ENCODE measurements at regions not wholly inside any gene's neighbourhood (a gene's known extent, or its start where the extent isn't known, plus 50 kb on each side); places are given as distances from the start of the nearest gene placed in this dataset.
"Not testable (repeated sequence)": the region's sequence is repeated elsewhere in the genome, so short reads cannot be mapped to it uniquely, and the experiment has no call there.

DNA sequence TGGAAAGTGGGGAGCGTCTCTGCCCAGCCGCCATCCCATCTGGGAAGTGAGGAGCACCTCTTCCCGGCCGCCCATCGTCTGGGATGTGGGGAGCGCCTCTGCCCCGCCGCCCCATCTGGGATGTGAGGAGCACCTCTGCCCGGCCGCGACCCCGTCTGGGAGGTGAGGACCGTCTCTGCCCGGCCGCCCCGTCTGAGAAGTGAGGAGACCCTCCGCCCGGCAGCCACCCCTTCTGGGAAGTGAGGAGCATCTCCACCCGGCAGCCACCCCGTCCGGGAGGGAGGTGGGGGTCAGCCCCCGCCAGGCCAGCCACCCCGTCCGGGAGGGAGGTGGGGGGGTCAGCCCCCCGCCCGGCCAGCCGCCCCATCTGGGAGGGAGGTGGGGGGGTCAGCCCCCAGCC is 190.0 kb upstream of the MGAT5 start:
- not testable (repeated sequence) for H3K27me3 Mint-ChIP-seq; H3K36me3 Mint-ChIP-seq (ENCODE audit: low read depth); H3K4me3 Mint-ChIP-seq; H3K9me3 Mint-ChIP-seq; H3K27ac Mint-ChIP-seq; H3K4me1 Mint-ChIP-seq (ENCODE audit: low read depth)

DNA sequence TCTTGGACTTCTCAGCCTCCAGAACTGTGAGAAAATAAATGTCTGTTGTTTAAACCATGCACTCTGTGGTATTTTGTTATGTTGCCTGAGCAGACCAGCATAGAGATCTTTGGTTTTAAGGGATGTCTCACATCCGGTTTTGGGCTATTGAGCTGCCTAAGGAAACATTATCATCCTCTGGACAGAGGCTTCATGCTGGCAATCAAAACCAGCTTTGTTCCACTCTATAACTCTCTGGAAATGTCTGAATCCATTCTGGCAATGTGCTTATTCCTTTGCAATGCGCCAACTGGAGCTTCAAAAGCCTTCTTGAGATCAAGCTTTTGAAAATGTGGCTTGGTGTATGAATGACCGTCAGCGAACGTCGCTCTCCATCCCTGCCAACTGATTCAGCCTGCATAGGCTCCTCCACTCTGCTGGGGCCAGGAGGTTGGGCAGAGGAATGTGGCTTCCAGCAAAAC is 183.6 kb upstream of the MGAT5 start:
- no peaks in the 10 kb centered on the region for H3K4me1 Mint-ChIP-seq (ENCODE audit: low read depth)
- peaks cover 4% of the 10 kb centered on the region for H3K27me3 Mint-ChIP-seq
- H3K4me3 Mint-ChIP-seq: no peak overlapping the region
- H3K27ac Mint-ChIP-seq: no peak overlapping the region
- no peaks in the 10 kb centered on the region for H3K36me3 Mint-ChIP-seq (ENCODE audit: low read depth)
- no peaks in the 10 kb centered on the region for H3K9me3 Mint-ChIP-seq

DNA sequence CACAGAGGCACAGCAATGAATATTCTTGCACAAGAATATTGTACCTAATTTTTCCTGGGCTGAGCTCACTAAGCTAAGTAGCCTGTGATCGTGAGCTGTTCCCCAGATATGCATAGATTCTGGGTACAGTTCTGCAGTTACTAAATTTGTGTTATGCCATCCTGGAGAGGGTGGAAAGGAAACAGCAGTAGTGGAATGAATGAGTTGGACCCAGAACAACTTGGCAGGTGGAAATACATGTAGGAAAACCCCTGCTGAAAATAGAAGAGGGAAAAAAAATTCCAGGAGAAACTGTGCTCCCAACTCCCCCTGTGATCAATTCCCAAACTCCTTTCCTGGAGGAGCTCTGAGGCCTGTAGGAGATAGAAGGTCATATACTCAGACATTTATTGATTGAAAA is 181.5 kb upstream of the MGAT5 start:
- Mint-ChIP-seq H3K9me3 (no peaks in the 10 kb centered on the region), H3K27ac (no peak overlapping the region), H3K27me3 (peaks cover 4% of the 10 kb centered on the region), H3K4me3 (no peak overlapping the region), H3K36me3 (ENCODE audit: low read depth) (no peaks in the 10 kb centered on the region), H3K4me1 (ENCODE audit: low read depth) (no peaks in the 10 kb centered on the region)

DNA sequence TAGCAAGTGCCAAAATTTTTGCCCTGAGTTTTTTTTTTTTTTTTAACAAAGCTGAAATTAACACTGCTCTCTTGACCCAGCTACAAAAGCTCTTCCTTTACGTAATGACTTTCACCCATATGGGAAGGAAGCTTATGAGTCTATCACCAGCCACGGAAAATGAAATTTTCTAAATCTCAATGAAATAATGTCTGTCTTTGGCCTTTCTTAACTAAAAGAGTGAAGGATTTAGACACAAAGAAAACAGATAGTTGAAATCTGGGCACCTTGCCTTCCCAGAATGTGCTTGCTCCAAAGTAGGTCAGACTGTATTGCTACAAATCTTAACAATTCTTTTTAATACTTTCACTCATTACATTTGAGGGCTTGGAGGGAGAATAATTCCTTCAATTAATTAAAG is 180.8 kb upstream of the MGAT5 start:
- H3K36me3 Mint-ChIP-seq (ENCODE audit: low read depth): no peaks in the 10 kb centered on the region
- H3K9me3 Mint-ChIP-seq: no peaks in the 10 kb centered on the region
- H3K27me3 Mint-ChIP-seq: peaks cover 6% of the 10 kb centered on the region
- H3K27ac Mint-ChIP-seq: no peak overlapping the region
- H3K4me1 Mint-ChIP-seq (ENCODE audit: low read depth): no peaks in the 10 kb centered on the region
- no peak overlapping the region for H3K4me3 Mint-ChIP-seq

DNA sequence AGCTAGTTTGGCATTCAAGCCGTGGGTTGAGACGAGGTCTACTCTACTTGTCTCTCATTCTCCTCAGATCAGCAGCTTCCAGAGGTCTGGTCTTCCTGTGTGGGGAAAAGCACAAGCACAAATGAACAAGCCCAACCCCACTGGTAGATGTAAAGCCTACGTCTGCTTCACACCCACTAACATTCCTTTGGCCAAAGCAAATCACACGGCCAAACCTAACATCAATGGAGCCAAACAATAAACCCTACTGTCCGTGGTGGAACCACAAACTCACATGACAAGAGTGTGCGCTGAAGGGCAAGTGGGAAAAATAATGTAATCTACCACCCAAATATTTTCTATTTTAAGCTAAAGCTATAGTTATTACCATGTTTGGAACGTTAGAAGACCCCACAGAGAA is 179.3 kb upstream of the MGAT5 start:
- Mint-ChIP-seq H3K4me1 (ENCODE audit: low read depth) (no peaks in the 10 kb centered on the region), H3K27me3 (peaks cover 8% of the 10 kb centered on the region), H3K4me3 (no peak overlapping the region), H3K9me3 (no peaks in the 10 kb centered on the region), H3K27ac (no peak overlapping the region), H3K36me3 (ENCODE audit: low read depth) (no peaks in the 10 kb centered on the region)

DNA sequence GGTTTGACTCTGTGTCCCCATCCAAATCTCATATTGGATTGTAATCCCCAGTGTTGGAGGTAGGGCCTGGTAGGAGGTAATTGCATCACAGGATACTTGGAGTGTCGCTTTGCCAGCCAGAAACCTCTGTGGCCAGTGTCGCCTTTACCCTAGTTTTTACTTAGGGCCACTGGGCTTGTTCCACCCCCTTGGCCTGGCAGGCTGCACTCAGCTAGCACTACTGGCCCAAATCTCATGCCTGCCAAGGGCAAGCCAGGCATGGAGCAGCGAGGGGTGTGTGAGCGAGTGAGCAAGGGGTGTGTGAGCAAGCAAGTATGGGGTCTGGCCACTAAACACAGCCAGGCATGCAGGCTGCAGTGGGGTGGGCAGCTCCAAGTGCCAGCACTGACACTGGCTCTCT is 178.7 kb upstream of the MGAT5 start:
- Mint-ChIP-seq H3K27me3 (peaks cover 8% of the 10 kb centered on the region), H3K4me3 (no peak overlapping the region), H3K36me3 (ENCODE audit: low read depth) (no peaks in the 10 kb centered on the region)

DNA sequence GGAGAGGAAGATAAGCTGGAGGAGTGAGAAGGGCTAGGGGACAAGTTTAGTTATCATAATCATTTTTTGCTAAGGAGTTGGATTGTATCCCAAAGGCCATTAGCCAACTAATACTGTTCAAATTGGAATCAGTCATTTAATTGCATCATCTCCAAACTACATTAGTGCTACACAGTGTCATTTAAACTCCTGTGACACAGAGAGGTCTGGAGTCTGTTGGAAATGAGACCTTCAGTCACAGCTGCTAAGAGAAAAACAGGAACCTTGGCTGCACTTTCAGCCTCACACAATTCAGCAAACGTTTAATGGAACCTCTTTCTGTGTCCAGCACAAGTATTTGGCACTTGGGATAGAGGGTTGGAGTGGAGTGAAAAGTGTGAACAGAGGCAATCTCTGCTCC is 175.5 kb upstream of the MGAT5 start:
- no peaks in the 10 kb centered on the region for H3K36me3 Mint-ChIP-seq (ENCODE audit: low read depth)
- no peak overlapping the region for H3K27ac Mint-ChIP-seq
- peaks cover 8% of the 10 kb centered on the region for H3K27me3 Mint-ChIP-seq
- H3K9me3 Mint-ChIP-seq: no peaks in the 10 kb centered on the region
- no peak overlapping the region for H3K4me3 Mint-ChIP-seq
- no peaks in the 10 kb centered on the region for H3K4me1 Mint-ChIP-seq (ENCODE audit: low read depth)

More for the DNA sequence above, 178.7 kb upstream of the MGAT5 start:
- Mint-ChIP-seq H3K9me3 (no peaks in the 10 kb centered on the region), H3K27ac (no peak overlapping the region), H3K4me1 (ENCODE audit: low read depth) (no peaks in the 10 kb centered on the region)

DNA sequence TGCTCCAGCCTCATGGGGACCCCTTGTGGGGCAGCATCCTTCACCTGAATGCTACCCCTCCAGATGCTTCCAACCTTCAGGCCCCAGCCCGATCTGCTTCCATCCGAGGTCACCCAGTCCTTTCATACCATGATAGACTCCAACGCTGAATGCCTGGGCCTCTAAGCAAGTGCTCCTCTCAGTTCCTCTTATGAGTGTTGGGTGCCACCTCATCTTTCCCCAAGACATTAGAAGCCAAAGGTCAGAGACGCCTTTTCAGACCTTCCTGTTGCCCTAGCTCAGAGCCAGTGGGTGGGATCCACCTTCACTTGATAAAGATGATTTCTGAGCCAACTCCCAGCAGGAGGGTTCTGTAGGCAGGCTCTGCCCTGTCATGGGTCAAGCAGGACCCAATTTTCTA is 174.5 kb upstream of the MGAT5 start:
- Mint-ChIP-seq H3K9me3 (no peaks in the 10 kb centered on the region), H3K36me3 (ENCODE audit: low read depth) (no peaks in the 10 kb centered on the region), H3K4me3 (no peak overlapping the region), H3K27ac (no peak overlapping the region), H3K4me1 (ENCODE audit: low read depth) (no peaks in the 10 kb centered on the region), H3K27me3 (peaks cover 8% of the 10 kb centered on the region)

DNA sequence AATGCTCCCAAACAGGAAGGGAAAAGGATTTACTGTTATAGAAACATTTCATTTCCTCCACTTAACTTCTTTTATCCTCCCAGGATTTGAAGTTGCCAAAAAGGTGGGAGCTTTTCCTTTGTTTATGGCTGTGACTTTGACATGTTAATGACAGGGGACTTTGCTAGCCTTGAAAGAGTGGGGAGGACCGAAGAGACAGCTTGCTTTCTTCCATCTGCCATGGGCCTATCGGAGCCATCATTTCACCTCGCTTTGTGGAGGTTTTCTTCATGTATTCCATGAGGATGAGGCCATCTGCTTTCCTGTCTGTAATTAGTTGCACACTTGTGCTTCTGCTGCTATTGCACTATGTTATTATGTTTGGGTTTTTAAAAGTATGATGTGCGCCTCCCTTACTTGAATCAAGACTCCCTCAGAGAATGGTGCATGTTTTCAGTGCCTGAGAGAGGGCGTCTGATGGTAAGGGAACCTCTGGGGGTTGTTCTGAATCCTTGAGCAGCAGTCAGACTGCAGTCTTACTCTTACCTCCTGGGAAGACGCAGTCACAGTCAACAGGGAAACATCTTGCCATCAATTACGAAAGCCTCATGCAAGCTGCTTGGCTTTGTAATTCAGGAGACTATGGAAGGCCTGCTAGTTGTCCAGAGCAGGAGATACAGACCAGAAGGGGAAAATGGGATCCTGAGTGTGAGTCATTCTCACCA is 173.3 kb upstream of the MGAT5 start:
- H3K4me3 Mint-ChIP-seq: no peak overlapping the region
- H3K4me1 Mint-ChIP-seq (ENCODE audit: low read depth): no peaks in the 10 kb centered on the region
- H3K36me3 Mint-ChIP-seq (ENCODE audit: low read depth): no peaks in the 10 kb centered on the region
- no peaks in the 10 kb centered on the region for H3K9me3 Mint-ChIP-seq
- no peak overlapping the region for H3K27ac Mint-ChIP-seq
- peaks cover 5% of the 10 kb centered on the region for H3K27me3 Mint-ChIP-seq

DNA sequence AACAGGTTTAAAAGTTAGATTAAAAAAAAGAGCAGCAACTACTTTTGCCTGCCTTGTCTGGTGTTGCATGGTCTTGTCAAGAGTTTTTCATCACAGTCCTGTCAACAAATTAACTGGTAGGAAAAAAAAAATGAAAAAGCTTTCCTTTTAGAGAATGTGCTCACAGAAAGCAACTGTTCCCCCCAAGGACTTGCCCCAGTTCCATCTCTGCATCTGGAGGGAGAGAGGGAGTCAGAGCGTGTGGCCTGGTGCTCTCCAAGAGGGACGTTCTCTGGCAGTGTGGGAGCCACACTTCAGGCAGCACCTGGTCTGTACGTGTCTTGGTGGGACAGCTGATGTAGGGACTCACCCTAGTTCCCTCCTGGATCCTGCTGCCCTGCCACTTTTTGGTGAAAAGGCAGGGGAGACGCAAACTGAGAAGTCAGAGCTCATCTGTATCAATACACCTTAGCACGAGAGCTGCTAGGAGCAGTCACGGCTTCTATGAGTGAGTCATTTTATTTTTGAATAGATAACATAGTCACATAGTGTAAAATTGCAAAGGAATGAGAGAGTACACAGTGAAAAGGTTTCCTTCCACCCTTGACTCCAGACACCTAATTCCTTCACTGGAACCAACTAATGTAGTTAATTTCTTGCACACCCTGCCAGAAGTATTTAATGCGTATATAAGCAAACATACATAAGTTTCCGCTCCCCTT is 172.5 kb upstream of the MGAT5 start:
- Mint-ChIP-seq H3K36me3 (ENCODE audit: low read depth) (no peaks in the 10 kb centered on the region), H3K27me3 (peaks cover 5% of the 10 kb centered on the region), H3K4me1 (ENCODE audit: low read depth) (no peaks in the 10 kb centered on the region), H3K9me3 (no peaks in the 10 kb centered on the region), H3K27ac (no peak overlapping the region), H3K4me3 (no peak overlapping the region)

DNA sequence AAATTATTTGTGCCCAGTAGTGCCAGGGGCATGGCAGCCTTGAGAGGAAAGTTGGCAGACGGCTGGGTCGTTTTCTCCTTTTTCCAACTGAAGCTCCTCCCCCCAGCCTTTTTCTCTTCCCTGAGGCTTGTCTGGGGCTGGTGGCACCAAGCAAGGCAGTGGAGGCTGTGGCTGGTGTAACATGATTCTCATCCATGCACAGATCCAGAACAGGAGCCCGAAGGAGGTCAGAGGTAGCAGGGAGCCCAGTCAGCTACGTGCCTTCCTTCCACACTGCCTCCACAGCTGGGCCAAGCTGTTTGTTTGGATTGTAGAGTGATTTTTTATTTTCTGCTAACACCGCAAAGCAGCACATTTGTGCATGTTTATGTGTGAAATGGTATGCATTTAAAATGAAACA is 170.3 kb upstream of the MGAT5 start:
- H3K9me3 Mint-ChIP-seq: no peaks in the 10 kb centered on the region
- H3K4me1 Mint-ChIP-seq (ENCODE audit: low read depth): no peaks in the 10 kb centered on the region
- H3K4me3 Mint-ChIP-seq: no peak overlapping the region
- H3K27me3 Mint-ChIP-seq: peaks cover under 1% of the 10 kb centered on the region
- H3K27ac Mint-ChIP-seq: no peak overlapping the region
- H3K36me3 Mint-ChIP-seq (ENCODE audit: low read depth): no peaks in the 10 kb centered on the region

DNA sequence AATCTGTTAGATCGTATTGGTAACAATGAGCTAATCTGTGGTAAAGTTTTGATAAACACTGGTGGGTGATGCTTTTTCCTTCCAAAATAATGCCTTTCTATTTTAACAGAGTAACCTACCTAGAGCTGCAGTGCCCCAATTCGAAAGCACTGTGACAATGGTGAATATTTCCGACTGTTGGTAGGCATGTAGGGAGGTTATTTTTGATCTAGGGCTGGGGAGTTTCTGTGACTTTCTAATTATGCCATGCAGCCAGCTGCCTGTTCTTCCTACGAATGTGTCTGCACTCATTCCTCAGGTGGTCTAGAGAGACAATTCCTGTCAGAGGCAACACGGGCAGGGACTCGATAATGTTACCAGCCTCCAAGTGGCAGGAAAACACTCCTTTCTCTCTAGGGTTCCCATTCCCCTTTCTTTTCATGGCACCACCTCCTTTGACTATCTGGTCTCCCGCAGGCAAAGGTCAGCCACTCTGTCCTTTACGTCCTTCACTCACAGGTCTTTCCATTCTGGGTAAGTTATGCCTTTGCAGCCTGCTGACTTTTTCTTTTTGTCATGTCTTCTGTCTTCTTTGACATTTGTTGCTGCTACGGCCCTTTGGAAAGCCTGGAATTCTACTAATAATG is 167.2 kb upstream of the MGAT5 start:
- no peaks in the 10 kb centered on the region for H3K36me3 Mint-ChIP-seq (ENCODE audit: low read depth)
- H3K4me1 Mint-ChIP-seq (ENCODE audit: low read depth): no peaks in the 10 kb centered on the region
- H3K27ac Mint-ChIP-seq: no peak overlapping the region
- no peaks in the 10 kb centered on the region for H3K9me3 Mint-ChIP-seq
- H3K27me3 Mint-ChIP-seq: peaks cover 5% of the 10 kb centered on the region
- no peak overlapping the region for H3K4me3 Mint-ChIP-seq

DNA sequence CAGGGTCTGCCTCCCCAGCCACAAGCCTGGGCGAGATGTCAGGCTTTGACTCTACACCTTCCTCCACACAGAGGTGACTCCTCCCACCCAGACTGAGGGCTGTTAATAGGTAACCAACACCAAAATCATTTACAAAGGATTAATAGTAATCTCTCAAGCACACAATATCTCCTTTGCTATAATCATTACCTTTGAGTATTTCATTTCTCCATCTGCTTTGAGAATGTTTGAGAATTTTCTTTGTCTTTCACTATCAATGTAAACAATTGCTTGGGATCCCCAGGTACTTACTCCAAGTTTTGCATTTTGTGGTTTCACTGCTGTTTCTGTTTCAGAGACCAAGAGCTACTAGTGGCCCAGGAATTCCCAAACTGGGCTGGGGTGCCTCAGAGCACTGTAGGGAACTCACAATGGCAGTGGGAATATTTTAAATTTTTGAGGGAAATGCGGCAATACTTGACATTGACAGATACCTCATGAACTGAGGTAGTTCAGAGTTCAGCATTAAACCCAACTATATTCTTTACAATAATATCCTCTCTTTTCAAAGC is 166.4 kb upstream of the MGAT5 start:
- Mint-ChIP-seq H3K4me3 (no peak overlapping the region), H3K27me3 (peaks cover 5% of the 10 kb centered on the region), H3K27ac (no peak overlapping the region), H3K4me1 (ENCODE audit: low read depth) (no peaks in the 10 kb centered on the region), H3K36me3 (ENCODE audit: low read depth) (no peaks in the 10 kb centered on the region), H3K9me3 (no peaks in the 10 kb centered on the region)

DNA sequence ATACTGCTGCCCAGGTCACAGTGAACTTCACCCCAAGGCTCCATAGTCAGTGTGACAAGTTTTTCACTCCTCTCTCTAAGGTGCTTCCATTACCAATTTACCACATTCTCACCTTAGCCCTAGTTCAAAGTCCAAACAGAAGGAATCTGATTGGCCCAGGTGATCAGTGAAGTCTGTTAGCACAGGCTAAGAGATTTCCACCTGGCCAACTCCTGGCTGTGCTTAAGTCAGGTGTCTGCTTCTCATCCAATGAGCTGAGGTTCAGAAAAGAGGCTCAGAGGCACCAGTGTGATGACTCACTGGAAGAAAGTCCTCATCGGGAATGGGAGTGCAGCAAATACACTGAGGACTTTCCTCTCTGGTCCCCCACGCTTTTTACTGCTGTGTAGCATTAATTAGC is 164.4 kb upstream of the MGAT5 start:
- H3K4me3 Mint-ChIP-seq: no peak overlapping the region
- H3K27me3 Mint-ChIP-seq: peaks cover 10% of the 10 kb centered on the region
- no peaks in the 10 kb centered on the region for H3K4me1 Mint-ChIP-seq (ENCODE audit: low read depth)
- H3K9me3 Mint-ChIP-seq: peaks cover 2% of the 10 kb centered on the region
- H3K27ac Mint-ChIP-seq: no peak overlapping the region
- H3K36me3 Mint-ChIP-seq (ENCODE audit: low read depth): no peaks in the 10 kb centered on the region

DNA sequence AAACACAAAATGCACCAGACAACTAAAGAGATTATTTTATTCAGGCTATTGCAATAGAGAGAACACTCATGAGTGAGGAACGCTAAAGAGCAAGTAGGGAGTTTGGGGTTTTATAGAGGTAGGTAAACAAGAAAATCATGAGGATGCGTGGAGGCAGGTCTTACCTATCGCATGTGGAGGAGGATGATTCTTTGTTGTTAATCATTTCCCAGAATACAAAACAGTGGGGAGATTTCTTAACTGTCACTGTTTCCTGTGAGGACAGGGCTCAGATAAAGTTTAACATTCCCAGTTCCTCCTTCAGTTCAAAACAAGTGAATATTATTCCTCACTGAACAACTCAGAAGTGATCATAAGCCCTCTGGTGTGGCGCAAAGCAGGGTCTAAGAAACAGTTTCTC is 156.1 kb upstream of the MGAT5 start:
- H3K4me3 Mint-ChIP-seq: no peak overlapping the region
- peaks cover 7% of the 10 kb centered on the region for H3K9me3 Mint-ChIP-seq
- no peak overlapping the region for H3K27ac Mint-ChIP-seq
- no peaks in the 10 kb centered on the region for H3K36me3 Mint-ChIP-seq (ENCODE audit: low read depth)
- no peaks in the 10 kb centered on the region for H3K4me1 Mint-ChIP-seq (ENCODE audit: low read depth)
- peaks cover 20% of the 10 kb centered on the region for H3K27me3 Mint-ChIP-seq
